GM21423 (cell line): ENCODE measurements at regions not wholly inside any gene's neighbourhood (a gene's known extent, or its start where the extent isn't known, plus 50 kb on each side); places are given as distances from the start of the nearest gene placed in this dataset.

Experiments
- ATAC-seq: cut with Tn5 transposase; IDR thresholded peaks from one replicate; pipeline ENCODE4 v1.9.1; 2021; ENCODE audit warnings: mild to moderate bottlenecking, moderate library complexity; ENCODE audit not compliant: unreplicated experiment

DNA sequence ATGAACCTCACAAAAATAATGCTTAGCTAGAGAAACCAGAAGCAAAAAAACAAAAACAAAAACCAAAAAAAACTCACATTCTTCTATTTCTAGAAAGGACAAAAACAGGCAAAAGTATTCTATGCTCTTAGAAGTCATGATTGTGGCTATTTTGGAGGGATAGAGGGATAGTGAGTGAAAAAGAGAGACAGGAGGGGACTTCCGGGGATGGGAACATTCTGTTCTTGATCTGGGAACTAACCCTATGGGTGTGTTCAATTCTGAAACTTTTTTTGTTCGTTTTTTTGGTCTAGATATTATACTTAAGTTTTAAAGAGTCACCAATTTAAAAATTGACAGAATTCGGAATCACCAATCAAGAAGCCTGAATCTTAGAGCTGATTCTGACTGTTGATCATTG, 120.0 kb upstream of the TPM1 start:
- ATAC-seq = no peak

DNA sequence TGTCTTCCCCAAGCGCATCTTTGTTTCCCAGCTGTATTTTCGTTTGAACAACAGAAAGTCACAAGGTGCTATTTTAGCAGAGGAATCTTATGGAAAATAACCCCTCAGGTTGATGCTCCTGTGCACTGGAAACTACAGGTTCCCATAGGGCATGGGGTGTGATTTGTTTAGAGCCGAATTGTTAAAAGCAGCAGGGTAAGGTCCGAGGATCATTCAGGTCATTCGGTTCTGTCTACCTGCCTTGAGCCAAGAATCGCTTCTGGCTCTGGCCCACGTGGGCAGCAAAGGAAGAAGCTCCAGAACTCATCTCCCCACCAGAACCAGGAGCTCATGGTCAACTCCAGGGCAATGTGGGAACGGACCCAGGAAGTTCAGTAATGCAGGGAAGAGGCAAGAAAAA, 116.7 kb upstream of the TPM1 start:
- ATAC-seq = no peak

DNA sequence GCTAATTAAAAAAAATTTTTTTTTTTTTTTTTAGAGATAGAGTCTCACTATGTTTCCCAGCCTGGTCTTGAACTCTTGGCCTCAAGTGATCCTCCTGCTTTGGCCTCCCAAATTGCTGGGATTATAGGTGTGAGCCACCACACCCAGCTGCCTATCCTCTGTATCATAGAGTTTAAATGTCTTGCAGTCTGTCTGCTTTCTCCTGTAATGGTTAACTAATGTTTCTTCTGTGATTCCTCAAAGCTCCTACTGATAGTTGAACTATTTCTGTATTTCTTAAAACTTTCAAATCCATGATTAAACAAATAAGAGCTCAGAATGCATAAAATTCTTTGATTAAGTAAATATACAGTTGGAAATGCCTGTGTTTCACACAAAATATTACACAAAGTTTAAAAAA, 115.4 kb upstream of the TPM1 start:
- no peak for ATAC-seq

DNA sequence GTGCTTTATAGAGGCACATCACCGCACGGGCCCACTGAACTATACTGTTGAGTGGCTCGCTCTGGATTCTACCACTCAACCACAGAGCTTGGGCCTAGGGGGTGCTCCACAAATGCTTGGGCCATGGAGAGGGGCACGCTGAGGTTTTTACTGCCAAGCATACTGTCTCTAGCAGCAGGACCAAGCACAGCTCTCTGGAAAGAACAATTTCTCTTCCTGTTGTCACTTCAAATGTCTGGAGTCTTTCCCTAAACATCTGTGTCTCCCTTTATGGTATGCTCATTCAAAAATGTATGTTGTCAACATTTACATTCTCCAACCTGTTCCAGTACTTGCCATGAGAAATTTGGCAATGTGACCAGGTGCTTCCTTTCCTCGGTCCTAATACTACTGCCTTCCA, 114.7 kb upstream of the TPM1 start:
- ATAC-seq = no peak

DNA sequence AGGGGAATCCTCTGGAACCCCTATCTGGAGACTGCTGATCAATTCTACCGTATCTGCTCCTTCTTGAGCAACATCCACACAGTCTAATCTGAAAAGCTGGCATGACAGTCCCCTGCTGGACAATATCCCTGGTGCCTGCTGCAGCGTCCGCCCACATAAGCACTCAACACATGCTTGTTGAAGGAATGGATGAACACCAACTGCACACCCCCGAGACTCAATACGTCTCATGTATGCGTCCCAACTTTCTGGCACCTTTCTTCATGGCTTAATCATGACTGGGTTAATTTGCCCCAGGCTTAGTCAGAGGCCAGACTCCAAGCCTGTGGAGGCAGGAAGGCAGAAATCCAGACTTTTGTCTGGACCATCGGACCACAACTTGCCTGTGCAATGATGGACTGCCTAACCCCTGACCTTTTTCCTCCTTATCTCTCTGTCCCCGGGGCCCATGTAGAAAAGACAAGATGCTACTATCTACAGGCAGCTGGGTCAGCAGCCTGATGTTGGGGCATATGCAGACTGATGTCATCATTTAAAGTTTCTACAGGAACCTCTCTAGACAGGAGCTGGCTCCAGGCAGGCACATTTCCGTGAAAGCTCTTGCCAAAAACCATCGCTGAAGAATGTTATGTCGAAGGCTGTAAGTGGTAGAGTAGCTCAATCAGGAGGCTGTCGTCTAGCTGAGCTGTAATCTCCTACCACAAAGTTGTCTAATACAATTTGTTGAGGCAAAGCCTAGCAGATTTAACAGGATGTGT, 114.1 kb upstream of the TPM1 start:
- ATAC-seq = no peak

DNA sequence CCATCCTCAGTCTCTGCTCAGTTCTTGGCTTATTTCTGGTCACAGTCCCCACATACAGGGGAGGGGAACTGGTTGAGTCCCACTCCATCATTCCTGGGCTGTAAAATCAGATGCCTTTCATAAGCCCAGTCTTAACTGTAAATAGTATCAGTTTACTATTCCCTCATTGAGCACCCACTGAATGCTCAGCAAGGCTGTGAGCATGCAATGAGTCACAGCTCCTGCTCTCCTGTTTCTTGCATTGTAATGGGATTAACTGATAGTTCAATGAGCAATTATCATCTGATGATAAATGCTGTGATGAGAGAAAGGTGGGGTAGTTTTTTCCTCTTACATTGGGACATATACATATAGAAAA, 113.6 kb upstream of the TPM1 start:
- ATAC-seq = no peak

DNA sequence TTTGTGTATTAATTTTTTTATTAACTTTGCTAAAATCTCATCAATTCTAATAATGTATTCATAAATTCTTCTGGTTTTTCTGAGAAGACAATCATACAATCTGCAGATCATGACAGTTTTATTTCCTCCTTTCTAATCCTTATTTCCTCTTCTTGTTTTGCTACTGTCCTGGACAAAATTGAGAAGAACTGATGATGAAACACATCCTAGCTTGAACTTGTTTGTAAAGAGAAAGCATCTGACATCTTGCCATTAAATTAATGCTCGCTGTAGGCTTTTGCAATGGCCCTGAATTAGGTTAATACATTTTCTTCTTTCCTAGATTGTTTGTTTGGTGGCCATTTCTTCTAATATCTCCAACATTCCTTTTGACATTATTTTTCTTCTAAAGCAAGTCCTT, 110.9 kb upstream of the TPM1 start:
- ATAC-seq = no peak

DNA sequence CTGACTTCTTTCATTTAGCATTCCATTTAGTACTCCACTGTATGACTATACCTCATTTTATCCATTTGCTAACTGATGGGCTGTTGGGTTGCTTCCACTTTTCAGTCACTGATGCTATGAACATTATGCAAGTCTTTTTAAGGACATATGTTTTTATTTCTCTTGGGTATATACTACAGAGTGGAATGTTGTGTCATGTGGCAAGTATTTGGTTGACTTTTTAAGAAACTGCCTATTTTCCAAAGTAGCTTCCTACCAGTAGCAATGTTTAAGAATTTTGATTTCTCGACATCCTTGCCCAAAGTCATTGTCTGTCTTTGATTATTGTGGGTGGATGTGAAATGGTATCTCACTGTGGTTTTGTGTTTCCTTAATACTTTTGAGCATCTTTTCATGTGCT, 110.1 kb upstream of the TPM1 start:
- no peak for ATAC-seq

DNA sequence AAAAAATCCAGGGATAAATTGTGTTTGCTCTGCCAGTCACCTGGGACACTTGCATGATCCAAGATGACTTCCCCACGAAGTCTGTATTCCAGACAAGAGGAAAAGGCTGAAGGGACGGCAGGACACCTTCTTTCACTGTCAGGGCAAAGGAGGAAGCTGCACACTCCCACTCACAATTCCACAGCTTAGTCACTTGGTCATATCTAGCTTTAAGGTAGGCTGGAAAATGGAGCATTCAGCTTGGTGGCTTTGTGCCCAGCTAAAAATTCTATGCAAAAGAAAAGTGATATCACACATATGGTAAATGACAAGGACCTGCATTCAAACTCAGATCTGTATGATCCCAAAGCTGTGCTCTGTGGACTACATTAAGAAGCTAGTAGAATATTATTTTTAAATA, 109.2 kb upstream of the TPM1 start:
- ATAC-seq = no peak

DNA sequence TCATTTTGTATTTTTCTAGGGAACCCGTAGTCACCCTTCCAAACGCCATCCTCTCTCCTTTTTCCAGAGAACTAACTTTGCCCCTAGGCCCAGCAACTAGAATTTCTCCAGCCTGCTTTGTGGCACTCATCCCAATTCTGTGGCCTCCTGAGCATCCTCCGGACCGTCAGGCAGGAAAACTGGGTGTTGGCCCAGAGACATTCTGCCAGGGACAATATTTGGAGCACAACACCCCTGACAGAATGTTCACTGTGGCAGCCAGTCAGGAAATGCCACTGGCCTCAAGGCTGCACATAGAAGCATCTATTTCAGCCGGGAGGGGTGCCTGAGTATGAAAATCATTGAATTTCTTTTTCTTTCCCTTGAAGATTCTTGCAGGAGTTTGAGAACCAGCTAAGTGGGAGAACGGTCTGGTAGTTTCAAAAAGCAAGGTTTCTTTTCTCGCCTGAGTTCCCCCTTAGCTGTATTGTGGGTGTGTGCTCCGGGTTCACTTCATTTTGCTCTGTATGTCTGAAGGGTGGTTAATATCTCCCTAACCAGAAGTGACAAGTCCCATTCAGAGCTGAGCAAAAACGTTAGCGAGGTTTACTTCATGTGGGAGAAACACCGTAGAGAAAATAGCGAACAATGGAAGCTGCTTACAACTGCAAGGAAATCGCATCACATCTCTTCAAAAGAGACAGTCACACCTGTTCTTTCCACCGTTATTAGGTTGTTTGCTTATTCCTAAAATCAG, 108.1 kb upstream of the TPM1 start:
- no peak for ATAC-seq

DNA sequence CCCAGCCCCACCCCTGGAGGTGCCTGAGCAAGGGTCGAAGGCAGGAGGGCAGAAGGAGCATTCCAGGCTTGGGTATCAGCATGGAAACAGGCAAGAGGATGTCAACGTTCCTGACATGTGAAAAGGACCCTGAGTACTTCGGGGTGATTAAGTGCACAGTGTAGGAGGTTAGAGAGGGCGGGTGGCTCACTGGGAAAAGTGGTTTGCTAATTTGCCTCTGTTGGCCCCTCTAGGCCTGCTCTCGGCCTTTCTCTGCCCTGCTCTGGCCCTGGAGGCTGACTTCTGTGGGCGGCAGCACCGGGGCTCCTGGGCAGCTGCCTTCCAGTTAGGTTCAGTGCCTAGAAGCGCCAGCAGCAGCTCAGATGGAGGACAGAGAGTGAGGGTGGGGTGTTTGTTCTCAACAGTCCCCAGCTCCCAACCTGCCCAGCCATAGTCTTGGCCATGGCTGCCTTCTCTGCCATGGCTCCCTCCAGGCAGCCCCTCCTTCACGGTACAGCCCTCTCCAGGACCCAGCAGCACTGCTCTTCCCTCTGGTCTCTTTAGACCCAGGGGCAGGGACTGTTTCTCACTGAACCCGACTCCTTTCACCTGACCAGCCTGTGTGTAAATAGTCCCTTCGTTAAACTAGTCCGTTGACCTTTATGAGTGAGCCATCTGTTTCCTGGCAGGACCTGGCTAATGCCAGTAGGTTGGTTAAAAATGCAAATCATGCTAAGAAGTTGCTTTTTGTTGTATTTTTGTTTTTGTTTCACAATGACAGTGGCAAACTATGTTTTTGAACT, 107.1 kb upstream of the TPM1 start:
- no peak for ATAC-seq

DNA sequence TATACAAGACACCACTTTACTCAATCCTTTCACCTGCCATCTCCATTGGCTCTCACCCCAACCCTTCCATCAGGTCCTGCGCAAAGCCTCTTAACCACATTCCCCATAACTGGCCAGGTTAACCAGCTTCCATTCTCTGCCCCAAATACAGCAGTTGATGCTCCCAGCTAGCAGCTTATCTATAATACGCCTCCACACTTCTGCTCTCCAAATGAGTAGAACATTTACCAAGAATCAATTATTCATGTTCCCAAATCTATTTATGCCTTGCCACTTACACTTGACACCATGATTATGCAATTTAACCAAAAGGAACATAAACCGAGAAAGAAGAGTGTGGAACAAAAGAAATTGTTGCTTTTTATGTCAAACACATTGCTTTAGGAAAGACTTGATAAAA, 103.7 kb upstream of the TPM1 start:
- ATAC-seq = no peak

DNA sequence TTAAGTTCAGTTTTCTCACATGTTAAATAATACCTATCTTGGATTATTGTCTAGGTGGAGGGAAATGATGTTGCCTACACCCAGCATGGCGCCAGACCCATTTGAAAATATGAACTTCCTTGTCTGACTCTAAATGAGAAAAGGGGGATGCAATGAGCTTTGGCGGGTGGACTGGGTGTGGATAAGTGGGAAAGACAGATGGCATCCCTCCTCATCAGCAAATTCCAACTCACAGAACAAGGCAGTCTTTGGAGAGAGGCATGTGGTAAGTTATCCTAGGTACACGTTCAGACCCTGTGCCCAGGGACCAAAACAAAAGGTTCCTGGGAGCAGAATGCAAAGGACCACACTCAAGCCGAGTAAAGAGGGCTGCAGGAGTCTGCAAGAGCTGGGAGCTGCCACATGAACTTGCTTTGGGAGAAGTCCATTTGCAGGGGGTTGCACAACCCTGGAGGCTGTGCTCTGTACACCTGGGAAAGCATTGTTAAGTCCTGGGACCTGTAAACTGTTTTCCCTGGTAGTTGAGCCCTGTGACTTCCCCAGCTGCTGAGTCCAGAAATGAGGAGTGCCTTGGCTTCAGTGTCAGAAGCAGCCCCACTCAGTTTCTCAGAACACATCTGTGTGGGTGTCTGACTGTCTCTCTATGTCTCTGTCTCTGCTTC, 102.3 kb upstream of the TPM1 start:
- ATAC-seq = no peak

DNA sequence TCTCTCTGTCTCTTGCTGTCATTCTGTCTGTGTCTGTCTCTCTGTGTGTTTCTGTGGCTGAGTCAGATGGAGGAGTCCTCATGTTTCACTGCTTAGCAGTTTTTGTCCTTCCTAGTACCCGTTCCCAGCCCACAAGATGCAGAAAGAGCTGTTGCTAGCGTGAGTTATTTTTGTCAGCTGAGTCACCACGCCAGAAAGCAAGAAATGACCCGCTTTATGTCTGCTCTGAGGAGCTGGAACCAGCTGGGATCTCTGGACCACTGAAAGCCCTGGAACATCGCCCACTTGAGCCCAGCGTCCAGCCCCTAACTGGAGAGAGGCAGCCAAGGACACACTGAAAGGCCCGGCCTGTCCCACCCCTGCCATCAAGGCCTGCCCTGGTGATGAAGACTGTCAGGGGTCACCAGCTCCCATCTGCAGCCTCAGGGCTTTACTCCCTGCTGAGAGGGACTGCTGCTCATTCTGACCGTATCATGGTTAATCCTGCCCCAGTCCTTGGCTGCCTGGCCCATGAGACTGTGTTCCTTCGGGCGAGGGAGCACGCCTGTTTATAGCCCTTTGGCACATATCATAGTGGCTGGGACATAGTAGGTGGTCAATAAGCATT, 101.7 kb upstream of the TPM1 start:
- no peak for ATAC-seq

DNA sequence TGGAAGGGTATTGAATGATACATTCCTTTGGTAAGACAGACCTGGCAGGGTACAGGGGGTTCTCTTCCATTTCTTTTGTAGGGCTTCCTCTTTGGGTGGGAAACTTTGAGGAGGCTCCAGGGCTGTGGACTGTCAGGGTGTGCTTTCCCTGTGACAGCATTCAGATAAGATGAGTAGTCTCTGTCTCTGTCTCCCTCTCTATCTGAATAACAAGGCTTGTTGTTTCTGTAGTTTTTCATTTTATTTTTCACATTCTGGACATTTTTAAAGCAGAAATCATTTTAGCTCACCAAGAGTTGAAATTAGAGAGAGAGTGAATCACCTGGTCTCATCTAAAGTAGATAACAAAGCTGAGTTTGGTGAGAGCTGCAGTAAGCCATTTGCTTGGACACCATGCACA, 100.8 kb upstream of the TPM1 start:
- ATAC-seq = no peak

DNA sequence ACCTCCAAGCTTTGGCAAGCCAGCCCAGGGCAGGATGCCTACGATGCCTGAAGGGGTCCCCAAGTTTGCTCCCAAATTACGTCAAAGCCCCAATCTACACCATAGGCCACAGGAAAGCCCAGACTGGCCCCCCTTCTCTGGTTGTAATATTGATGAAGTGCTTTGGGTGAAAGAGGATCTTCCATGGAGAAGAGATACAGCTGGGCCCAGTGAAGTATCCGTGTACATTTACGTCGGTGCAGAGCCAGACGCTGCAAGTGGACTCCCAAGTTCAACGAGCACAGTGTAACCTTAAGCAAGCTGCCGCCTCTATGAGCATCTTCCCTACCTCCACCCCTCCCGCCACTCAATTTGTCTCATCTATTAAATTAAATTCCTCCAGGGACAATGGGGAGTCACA, 100.1 kb upstream of the TPM1 start:
- ATAC-seq = no peak

DNA sequence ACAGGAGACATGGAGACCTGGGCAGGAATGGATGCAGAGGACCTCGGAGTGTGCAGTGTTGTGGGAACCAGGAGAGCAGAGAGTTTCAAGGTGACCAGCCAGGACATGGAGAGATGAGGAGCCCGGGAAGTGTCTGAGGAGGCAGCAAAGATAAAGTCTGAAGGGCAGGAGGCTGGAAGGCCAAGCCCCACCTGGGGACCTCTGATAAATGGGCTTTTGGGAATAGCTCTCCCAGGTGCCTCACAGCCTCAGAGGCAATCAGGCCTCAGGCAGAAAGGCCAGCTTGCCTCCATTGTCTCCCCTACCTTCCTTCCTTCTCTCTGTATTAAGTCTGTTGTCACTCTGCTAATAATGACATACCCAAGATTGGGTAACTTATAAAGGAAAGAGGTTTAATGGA, 97.5 kb upstream of the TPM1 start:
- ATAC-seq = no peak

DNA sequence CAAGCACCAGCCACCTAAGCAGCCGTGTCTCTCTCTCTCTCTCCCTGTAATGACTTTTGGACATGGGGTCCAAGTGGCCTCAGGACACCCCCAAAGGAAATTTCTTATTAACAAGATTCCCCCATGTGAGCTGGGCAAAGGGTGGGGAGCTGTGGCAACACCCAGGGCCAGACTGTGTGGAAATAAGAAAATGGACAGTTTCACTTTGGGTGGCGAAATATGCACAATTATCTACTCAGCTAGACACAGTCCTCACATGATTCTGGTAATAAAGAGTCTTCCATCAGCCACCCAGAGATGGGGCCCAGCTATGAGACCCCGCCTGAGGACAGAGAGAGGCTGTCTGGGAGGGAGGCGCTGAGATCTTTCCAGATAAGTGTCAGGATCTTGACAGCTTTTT, 96.8 kb upstream of the TPM1 start:
- ATAC-seq = no peak

DNA sequence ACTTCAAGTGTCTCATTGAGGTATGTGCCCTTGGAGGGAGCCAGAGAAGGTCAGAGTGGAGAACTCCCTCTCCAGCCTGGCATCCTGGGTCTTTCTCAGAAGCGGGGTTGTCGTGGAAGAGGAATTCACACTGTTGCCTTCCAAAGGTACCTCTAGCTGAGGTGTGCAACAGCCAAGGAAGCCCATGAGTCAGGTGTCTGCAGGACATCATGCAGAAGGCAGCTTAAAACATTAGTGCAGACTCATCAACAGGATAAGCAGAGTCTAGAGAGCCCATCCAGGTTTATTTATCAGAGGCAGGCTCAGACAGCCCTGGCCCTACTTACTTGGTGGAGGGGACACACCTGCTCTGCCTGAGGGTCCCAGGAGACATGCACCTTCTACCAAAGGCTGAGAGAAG, 95.6 kb upstream of the TPM1 start:
- ATAC-seq = no peak

DNA sequence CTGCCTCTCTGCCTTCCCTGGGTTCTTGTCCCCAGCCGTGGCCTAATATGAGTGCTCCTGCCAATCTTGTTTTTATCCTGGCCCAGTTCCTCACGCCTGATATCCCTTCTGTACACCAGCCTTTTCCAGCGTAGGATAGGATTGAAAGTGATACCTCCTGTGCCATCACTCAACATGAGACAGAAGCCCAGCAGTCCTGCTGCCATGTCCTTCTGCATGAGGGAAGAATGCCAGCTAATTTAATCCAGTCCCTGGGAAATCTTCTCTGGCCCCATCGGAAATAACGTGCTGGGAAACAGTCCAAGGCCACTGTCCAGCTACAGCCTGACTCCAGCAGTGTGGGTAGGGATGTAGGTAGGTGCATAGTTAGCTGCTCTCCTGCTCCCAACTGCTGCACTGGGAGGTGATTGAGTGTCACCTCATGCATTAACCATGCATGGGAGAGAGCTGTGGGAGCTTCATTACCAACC, 92.0 kb upstream of the TPM1 start:
- ATAC-seq = no peak

DNA sequence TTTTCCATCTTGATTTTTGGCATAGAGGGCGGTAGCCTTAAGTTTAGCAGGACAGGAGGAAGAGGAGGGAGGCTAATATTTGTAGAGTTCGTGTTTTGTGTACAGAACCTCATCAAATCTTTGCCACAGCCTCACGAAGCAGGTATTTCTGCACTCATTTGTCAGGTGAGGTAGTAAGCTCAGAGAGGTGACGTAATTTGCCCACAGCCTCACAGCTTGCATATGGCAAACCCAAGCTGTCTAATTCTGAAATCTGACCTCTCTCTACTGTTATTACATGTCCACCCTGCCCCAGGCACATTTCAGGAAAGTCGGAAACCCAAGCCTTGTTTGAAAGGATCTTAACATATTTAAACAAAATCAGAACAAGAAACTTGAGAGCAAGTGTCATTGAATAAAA, 91.1 kb upstream of the TPM1 start:
- no peak for ATAC-seq
